ENCODE measurements at regions not wholly inside any gene's neighbourhood (a gene's known extent, or its start where the extent isn't known, plus 50 kb on each side); places are given as distances from the start of the nearest gene placed in this dataset.

- TF ChIP-seq POLR2AphosphoS5 (IDR thresholded peaks at IDR 0.05): no peak
- TF ChIP-seq, protein P1, sequence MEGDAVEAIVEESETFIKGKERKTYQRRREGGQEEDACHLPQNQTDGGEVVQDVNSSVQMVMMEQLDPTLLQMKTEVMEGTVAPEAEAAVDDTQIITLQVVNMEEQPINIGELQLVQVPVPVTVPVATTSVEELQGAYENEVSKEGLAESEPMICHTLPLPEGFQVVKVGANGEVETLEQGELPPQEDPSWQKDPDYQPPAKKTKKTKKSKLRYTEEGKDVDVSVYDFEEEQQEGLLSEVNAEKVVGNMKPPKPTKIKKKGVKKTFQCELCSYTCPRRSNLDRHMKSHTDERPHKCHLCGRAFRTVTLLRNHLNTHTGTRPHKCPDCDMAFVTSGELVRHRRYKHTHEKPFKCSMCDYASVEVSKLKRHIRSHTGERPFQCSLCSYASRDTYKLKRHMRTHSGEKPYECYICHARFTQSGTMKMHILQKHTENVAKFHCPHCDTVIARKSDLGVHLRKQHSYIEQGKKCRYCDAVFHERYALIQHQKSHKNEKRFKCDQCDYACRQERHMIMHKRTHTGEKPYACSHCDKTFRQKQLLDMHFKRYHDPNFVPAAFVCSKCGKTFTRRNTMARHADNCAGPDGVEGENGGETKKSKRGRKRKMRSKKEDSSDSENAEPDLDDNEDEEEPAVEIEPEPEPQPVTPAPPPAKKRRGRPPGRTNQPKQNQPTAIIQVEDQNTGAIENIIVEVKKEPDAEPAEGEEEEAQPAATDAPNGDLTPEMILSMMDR (IDR thresholded peaks at IDR 0.05 in 8 of 11, conservative IDR thresholded peaks at IDR 0.05 in 3 of 11): no peak
These were observed 750.2 kb upstream of the HS3ST1 start for GRCh38 chr4:12178614-12179610.
